GM19023 (cell line): ENCODE measurements at regions not wholly inside any gene's neighbourhood (a gene's known extent, or its start where the extent isn't known, plus 50 kb on each side); places are given as distances from the start of the nearest gene placed in this dataset.

ENCODE experiments used
- ATAC-seq: cut with Tn5 transposase; IDR thresholded peaks from one replicate; pipeline ENCODE4 v1.9.1; 2021; ENCODE audit warnings: mild to moderate bottlenecking, moderate library complexity; ENCODE audit not compliant: unreplicated experiment

DNA sequence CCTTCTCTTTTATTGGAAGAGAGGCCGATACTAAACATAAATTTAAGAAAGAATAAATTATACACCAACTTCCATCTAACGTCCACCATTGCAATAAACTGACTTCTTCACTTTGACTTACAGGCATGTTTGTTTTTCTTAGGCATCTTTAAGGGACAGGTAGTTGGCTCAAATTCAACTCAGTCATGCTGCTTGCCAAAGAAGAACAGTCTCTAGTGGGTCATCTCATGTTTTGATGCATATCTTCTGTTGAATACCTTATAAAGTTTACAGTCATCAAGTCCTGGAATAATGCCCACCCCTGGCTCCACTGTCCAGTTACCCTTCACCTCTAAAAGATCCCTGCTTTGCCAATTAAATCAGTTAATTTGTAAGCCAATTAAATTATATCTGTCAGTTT, 328.2 kb upstream of the GRAMD2B start:
- ATAC-seq: no peak

DNA sequence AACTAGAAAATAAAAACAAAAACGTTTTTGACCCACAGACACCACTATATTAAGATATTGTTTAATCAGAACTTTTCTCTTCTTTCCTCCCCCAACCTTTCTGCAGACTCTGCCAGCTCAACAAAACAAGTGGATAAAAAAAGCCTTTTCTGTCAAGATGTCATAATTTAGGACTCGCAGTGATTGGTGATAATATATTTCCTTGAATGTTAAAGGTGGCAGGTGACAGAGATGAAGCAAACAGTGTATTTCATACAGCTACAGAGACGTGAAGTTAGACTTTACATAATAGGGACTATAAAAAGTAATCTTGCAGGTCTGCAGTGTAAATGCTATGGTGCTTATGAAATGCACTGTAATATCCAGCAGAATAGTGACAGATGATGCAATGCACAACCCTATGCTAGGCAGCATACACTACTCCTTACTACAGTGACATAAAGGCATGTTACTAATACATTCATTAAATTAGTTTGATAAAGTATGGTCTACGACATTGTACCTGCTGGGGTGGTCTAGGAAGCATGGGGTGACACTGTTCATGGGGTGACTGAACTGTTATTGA, 326.7 kb upstream of the GRAMD2B start:
- no peak for ATAC-seq

- no peak for ATAC-seq
These were observed 325.3 kb upstream of the GRAMD2B start for GRCh38 chr5:126097876-126098275.

GRCh38 chr5:126098330-126099017, 324.7 kb upstream of the GRAMD2B start:
- ATAC-seq: no peak

GRCh38 chr5:126099077-126099476, 324.1 kb upstream of the GRAMD2B start:
- ATAC-seq: no peak

GRCh38 chr5:126100767-126101166, 322.4 kb upstream of the GRAMD2B start:
- ATAC-seq: no peak

DNA sequence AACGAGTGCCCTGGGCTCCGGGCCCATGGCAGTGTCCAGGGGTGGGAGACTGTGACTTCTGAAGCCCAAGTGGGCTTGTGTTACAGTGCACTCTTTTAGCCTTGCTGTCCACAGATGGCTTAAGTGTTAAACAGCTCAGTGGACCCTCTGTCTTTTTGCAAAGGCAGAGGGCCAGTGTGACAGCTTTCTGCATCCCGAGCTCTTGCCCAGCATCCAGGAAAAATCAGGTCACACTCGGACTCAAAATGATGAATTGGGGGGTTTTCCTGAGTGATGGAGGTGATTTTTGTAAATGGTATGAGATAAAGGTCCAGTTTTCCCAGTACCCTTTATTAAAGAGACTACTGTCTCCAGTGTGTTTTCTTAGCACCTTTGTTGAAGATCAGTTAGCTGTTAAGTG, 321.3 kb upstream of the GRAMD2B start:
- no peak for ATAC-seq

GRCh38 chr5:126103050-126103449, 320.2 kb upstream of the GRAMD2B start:
- no peak for ATAC-seq

GRCh38 chr5:126103868-126104267, 319.3 kb upstream of the GRAMD2B start:
- ATAC-seq: no peak

DNA sequence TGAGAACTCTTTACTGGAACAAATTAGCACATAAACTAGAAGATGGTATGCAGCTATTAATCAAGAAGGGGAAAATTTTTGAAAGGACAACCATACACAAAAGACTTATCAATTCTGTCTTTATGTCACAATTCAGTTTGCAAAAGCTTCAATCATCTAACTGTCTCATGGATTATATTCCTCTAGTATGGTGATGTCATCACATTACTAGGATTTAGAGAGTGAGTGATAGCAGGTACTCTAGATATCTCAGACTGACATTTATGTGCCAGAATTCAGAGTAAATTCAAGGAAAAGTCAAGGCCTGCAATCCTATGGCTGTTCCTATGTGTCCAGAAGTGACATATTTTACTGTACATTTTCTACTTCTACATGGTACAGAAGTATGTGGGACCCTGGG, 318.9 kb upstream of the GRAMD2B start:
- no peak for ATAC-seq

DNA sequence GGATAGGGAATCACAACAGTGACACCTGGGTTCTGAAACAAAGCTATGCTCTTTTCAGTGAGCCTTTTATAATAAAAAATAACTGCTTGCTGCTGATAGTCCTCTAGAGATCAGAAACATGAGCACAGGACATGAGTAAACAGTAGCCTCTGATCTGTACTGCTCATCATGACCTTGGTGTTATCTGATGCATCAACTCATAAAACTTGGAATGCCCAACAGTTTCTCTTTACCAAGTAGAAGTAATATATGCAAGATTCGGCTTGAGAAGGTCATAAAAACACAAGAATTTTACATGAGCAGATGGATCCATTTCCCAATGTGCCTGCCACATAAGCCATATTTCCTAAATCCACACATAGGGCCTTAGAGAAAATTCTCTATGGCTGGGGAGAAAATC, 318.3 kb upstream of the GRAMD2B start:
- no peak for ATAC-seq

DNA sequence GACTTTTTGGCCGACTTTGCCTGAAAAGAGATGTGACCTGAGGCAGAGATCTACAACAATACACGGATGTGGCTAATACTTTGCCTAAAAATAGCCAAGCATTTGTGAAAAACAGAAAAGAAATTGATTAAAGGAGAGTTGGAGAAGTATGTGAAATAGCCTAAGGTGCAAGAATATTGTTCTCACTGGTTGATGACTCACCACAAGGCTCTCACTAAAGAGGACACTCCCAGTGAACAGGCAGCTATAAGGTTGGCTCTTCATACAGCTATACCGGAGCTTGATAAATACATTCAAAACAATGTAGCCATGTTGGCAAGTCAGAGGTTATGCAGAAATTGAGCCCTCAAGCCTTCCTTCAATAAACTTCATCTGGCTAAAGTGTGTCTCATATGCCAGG, 317.2 kb upstream of the GRAMD2B start:
- ATAC-seq: no peak

DNA sequence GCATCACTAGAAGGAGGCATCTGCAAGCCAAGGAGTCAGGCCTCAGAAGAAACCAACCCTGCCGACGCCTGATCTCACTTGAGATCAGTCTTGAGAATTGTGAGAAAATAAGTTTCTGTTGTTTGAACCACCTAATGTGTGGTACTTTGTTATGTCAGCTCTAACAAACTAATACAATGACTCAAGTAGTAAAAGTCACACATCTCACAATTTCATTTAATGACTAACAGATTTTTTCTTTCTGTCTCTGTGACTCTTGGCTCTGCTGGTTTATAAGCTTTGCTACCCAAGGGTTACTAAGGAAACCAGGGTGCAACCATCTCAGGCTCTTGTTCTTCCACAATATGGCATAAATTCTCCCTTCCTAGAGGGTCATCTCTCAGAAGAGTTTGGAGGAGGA, 315.8 kb upstream of the GRAMD2B start:
- ATAC-seq: no peak

DNA sequence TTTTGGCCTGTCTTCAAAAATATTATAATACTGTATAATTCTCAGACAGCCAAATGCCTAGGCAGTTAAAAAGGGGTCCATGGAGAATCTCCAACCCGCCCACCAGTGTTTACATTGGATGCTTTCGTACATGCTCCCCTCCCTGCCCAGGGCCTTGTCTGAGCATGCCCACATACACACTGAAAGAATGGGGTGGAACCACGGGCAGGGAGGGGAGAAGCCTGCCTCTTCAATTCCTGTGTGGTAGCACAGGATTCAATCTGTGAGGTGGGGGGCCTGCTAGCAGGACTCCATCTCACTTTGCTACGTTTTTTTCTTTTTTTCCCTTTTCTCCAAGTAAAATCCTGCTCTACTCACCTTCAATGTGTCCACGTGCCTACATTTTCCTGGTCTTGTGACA, 314.7 kb upstream of the GRAMD2B start:
- ATAC-seq: no peak

DNA sequence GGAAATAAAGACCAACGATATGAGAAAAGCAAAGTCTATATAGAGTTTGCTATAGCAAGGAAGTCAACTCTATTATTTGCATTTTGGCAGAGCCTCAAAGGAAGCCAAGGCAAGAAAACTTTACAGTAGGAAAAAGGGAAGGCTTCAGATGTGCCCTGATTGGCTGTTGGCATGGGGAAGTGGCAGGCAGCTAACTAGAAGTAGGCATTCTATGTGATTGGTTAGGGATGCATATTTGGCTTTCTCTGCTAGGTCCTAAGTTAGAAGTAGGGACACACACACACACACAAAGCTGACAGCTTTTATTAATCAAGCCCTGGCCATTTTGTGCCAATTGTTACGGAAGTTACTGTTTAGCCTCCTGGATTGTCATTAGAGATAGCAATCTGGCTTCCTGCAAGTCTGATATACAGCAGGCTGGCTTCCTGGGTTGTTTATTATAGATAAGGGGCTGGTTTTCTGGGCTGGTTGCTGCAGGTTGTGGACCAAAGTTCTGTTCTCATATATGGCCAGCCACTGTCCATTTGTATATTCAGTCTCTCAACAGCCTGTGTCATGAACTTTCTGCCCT, 308.1 kb upstream of the GRAMD2B start:
- no peak for ATAC-seq

- ATAC-seq: no peak
These were observed 306.2 kb upstream of the GRAMD2B start for GRCh38 chr5:126117044-126117443.

DNA sequence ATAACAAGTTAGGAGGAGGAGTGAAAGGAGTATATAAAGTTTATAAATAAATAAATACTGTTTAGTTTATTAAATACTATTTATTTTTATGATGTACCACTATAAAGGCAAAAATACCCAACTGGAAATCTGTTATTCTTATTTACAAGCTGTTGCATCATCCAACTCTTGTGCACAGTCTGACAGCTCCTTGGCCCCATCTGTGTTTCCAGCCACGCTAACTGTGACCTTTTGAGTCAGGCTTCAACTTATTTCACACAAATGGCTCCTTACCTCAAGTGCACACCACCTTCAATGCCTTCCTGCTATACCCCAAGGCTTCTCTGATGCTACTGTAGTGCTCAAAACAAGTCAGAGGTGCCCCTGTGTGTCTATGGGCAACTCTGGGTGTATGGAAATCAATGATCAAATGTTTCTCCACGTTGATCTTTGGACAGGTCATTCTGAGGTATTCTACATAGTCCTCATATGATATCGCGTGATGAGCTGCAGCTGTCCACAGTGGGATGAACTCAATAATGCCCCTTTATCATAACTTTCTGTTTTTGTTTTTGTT, 303.2 kb upstream of the GRAMD2B start:
- no peak for ATAC-seq

DNA sequence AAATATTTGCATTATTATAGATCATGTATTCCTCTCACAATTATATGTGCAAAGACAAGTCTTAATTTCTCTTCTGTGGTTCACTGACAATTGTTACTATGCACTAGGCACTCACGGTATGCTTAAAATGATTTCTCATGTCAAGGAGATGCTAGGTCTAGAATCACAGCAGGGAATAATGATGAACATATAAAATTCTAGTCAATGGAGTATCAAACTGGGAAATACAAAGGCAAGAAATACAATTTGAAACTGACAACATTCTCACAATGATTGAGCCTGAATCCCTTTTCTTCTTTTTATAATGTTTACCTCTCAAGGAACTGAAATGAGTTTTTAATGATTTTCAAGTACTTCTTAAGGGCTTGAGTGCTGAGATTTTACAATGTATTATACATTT, 302.3 kb upstream of the GRAMD2B start:
- ATAC-seq: no peak

DNA sequence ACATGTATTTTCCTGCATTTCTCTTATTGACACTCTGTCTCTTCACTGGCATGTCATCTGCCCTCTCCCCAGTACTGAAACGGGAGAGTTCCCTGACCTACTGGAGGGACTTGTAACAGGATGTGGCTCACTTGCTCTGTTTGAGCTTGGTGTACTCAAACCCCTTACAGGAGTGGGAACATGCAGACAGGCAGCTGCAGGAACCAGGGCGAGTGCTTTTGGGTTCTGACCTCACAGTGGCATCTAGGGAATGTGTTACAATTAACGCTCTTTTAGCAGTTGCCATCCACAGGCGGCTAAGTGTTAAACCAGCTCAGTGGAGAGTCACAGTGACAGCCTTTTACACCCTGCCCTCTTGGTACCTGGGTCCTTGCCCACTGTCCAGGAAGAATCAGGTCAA, 300.3 kb upstream of the GRAMD2B start:
- ATAC-seq: no peak

- ATAC-seq: no peak
These were observed 298.4 kb upstream of the GRAMD2B start for GRCh38 chr5:126124706-126125345.

DNA sequence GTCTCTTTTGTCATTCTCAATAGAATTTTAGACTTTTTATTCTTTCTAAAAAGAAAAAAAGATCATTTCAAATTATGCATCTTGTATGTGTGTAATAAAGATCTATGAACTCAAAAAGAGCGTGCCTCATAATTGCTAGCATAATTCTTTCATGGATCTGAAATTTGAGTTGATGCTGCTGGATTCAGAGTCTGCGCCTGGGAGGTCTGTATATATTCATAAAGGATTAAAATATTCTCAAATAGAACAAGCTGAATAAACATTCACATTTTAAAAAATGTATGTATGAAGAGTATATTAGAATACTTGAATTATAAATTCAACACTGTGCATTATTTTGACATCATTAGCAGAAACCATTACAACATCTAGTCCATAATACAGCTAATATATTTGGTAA, 297.8 kb upstream of the GRAMD2B start:
- no peak for ATAC-seq

DNA sequence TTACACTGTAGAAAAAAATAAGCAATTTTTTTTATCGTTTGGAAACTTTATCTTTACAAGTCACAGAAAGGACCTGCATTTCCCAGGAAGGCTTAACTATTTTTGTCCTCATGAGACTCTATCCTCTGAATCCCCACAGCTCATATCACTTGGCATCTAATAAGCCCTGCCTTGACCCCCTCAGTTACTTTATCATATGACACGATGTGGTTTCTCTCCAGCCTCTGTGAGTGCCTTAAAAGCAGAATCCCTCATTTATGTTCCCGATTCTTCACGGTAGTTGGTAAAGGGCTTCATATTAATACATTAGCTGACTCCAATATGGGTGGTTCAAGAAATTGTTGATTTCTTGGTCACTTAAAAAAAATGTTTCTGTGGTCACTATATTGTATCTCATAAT, 296.6 kb upstream of the GRAMD2B start:
- ATAC-seq: no peak
